B cell (primary cell): ENCODE measurements at regions not wholly inside any gene's neighbourhood (a gene's known extent, or its start where the extent isn't known, plus 50 kb on each side); places are given as distances from the start of the nearest gene placed in this dataset.

Experiments used
- EZH2 ChIP-seq: IDR thresholded peaks from 2 replicates; pipeline ENCODE4 v1.6.1; 2012; ENCODE audit warnings: borderline replicate concordance, low read depth, mild to moderate bottlenecking, moderate library complexity, low read length; ENCODE audit not compliant: insufficient read depth, poor library complexity, severe bottlenecking
- TF ChIP-seq, protein P1 (sequence below): fragments of 200-600 bp; IDR thresholded peaks from one replicate; pipeline ENCODE4 v1.8.0; 2022; ENCODE audit warnings: antibody characterized with exemption, mild to moderate bottlenecking

- TF ChIP-seq, protein P1, sequence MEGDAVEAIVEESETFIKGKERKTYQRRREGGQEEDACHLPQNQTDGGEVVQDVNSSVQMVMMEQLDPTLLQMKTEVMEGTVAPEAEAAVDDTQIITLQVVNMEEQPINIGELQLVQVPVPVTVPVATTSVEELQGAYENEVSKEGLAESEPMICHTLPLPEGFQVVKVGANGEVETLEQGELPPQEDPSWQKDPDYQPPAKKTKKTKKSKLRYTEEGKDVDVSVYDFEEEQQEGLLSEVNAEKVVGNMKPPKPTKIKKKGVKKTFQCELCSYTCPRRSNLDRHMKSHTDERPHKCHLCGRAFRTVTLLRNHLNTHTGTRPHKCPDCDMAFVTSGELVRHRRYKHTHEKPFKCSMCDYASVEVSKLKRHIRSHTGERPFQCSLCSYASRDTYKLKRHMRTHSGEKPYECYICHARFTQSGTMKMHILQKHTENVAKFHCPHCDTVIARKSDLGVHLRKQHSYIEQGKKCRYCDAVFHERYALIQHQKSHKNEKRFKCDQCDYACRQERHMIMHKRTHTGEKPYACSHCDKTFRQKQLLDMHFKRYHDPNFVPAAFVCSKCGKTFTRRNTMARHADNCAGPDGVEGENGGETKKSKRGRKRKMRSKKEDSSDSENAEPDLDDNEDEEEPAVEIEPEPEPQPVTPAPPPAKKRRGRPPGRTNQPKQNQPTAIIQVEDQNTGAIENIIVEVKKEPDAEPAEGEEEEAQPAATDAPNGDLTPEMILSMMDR = no peak
- no peak for TF ChIP-seq EZH2
Observed at GRCh38 chr18:41099451-41099850, 855.6 kb upstream of the PIK3C3 start.
